ENCODE measurements at regions not wholly inside any gene's neighbourhood (a gene's known extent, or its start where the extent isn't known, plus 50 kb on each side); places are given as distances from the start of the nearest gene placed in this dataset.

- no peak for DNase-seq
Measured at GRCh38 chr1:81379430-81379829, 421.3 kb upstream of the ADGRL2 start.

- no peak for DNase-seq
Measured at GRCh38 chr1:81377406-81377805, 423.3 kb upstream of the ADGRL2 start.

- DNase-seq: no peak
Measured at GRCh38 chr1:81375884-81376548, 424.7 kb upstream of the ADGRL2 start.

DNA sequence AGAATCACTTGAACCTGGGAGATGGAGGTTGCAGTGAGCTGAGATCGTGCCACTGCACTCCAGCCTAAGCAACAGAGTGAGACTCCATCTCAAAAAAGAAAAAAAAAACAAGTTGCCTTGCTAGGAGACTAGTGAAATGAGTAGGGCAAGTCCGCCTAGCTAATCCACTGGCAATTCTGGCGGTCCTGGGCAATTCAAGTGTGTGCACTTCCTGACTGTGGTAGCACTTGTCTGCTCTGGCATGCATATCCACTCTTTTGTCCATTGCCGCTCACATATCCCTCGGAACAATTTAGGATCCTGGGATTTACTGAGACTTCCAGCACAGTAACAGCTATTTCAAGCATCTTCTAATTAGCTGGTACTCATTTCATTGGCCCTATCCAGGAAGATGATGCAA is 426.3 kb upstream of the ADGRL2 start:
- DNase-seq: no peak

DNA sequence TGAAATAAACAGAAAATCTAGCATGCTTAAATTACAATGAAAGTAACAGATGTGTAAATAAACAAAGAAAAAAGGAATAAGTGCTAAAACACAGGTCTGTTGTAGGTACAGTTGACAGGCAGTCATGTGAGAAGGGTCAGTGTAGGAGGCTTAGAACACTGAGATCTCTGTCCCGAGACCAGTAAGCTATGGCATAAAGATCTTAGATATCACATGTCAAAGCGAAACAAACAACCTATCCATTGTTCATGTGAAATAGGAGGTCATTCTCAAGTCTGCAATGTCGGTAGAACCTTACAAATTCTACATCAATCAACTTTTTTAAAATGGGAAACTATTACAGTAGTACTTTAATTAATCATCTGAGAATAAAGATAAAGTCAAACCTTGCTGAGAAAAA is 428.9 kb upstream of the ADGRL2 start:
- no peak for DNase-seq

DNA sequence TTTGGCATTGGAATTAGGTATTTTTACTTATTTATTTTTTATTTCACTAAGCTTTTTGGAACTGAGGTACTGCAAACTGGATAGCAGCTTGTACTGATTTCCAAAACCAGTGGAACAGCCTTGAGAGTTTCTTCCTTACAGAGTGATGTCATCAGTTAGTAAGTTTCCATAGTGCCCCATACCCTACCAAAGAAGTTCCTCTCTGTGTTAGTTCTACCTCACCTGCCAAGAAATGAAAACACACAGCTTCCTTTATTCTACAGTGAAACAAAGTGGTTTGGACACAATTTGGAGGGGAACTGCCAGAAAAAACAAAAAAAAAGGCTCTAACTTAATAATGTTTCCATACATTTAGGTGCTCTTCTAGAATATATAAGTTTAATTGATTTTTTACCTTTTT is 430.9 kb upstream of the ADGRL2 start:
- DNase-seq: no peak

- DNase-seq: no peak
Measured at GRCh38 chr1:81366173-81366572, 434.6 kb upstream of the ADGRL2 start.

DNA sequence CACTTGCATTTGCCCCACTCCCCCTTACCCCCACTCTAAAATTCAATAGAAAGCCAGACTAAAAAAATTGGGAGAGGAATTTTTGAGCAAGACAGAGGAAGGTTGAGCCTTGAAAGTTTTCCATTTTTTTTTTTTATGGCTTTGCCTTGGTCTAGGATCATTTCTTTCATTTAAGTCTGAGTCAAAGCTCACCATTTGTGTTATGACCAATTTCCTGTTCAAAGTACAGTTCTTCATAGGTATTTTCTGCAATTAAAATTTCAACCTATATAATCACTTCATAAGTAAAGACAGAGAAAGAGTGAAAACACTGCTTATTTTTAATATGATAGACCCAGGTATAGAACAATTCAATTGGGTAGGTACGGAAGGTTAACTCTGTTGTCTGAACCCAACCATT is 436.6 kb upstream of the ADGRL2 start:
- DNase-seq: no peak

GRCh38 chr1:81358151-81358550 is 442.6 kb upstream of the ADGRL2 start:
- DNase-seq: no peak

DNA sequence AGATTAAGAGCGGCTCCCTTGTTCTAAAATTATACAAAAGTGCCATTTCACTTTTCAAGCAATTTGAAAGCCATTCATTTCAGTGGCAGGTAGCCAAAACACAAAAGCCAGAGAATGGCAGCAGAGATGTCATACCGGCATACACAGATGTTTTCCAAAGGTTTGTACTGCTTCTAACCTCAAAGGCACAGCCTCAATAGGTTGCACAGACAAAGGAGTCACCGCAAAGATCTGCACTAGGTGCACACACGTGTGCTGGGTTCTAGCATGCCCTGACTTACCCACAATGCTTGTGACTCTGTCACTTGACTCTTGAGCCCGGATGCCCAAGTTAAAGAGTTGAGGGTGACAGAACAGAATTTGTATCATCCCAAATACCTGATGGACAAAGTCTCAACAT is 448.9 kb upstream of the ADGRL2 start:
- DNase-seq: no peak

GRCh38 chr1:81349194-81349965 is 451.4 kb upstream of the ADGRL2 start:
- DNase-seq: no peak

- no peak for DNase-seq
Measured at GRCh38 chr1:81345110-81345509, 455.6 kb upstream of the ADGRL2 start.

DNA sequence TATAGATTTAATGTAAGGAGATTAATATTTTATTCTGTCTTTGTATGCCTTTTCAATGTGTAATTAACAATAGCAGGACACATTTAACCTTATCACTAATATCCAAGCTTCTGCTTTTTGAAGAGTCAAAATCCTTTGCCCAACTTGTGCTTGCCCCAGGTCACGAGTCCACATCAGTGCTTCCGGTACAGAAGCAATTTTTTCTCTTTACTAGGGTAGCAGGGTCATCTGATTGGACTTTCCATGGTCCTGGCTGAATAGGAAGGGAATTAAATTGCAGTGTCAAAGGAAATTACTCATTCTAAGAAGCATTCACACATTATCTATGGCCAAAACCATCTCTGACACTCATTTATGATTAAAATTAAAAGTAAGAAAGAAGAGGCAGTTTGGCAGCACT is 460.5 kb upstream of the ADGRL2 start:
- DNase-seq: no peak

- DNase-seq: no peak
Measured at GRCh38 chr1:81337226-81337625, 463.5 kb upstream of the ADGRL2 start.

GRCh38 chr1:81335876-81336275 is 464.9 kb upstream of the ADGRL2 start:
- no peak for DNase-seq

DNA sequence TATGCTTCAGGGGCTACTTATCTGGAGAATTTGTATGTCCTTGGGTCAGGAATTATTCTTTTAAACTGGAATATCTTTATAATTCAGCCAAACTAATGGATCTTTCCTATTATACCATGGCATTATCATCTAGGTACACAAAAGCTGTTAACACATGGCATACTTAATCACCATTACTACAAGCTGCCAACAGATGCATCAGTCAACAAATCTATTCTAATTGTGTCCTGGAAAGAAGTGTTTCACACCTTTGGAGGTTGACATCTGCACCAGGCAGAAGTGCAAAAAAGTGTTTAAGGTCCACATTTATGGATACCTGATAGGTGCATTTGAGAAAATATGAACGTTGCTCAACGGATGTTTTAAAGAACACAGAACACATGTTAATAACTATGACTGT is 470.2 kb upstream of the ADGRL2 start:
- no peak for DNase-seq

DNA sequence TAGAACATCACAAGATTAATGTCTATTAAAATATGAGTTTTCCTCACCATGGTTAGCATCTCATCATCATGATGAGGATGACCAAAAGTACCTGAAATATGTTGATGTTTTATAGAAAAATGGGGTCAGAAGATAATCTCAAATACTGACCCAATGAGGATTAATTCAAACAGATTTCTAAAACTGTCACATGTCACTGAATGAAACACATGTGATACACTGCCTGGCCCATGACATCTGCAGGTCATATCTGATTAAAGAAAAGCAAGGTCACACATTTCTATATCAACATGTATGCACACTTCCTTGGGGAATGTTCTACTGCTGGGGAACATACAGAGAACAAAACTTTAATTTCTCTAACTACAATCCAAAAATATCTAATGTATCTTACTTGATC is 470.6 kb upstream of the ADGRL2 start:
- no peak for DNase-seq

DNA sequence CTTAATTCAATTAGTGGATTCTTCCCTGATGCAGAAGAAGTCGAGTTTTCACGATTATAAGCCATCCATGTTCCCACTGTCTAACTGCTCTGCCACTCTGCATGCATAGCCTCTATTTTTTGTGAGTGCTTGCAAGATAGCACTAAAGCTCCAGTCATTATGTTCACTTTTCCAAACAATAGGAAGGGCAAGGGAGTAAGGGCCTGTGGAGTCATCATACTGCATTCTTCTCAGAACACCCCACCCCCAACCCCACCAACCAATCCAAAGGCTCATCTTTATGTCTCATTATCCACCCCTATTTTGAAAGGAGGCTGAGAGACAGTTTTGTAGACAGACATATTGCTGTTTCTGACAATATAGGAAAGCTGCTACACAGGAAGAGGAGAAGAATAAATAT is 471.7 kb upstream of the ADGRL2 start:
- DNase-seq: no peak

DNA sequence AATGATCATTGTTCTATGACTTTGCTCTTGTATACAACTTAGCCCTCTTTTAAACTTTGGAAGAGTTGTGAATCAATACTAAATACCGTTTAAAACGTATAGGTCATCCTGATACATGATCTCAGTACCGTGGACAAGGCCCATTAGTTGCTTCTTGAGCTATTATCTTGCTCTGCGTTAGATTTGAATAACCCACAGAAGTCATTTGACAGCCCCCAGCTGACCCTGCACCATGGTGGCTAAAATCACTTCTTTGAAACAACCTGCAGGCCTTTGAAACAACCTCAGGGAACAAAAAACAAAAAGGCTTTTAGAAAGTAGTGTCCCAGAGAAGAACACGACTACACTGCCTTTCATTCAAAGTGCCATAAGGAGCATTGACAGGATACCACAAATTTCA is 473.0 kb upstream of the ADGRL2 start:
- no peak for DNase-seq

- DNase-seq: no peak
Measured at GRCh38 chr1:81327103-81327710, 473.5 kb upstream of the ADGRL2 start.

DNA sequence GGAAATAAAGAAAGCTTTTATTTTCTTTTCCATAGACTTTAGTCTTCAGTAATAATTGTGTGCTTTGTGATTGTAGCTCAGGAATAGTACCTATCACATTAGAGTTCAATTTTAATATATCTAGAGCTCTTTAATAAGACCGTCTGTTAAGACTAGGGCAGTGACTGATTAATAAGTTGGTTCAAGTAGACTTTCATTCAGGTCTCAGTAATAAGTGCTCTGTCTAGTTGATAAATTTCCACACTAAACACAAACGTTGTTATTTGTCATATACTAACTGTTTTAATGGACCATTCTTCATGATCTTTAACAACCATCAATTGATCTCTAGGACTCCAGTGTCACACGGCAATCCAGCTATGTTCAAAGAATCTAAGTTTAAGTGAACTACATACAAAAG is 474.5 kb upstream of the ADGRL2 start:
- no peak for DNase-seq

DNA sequence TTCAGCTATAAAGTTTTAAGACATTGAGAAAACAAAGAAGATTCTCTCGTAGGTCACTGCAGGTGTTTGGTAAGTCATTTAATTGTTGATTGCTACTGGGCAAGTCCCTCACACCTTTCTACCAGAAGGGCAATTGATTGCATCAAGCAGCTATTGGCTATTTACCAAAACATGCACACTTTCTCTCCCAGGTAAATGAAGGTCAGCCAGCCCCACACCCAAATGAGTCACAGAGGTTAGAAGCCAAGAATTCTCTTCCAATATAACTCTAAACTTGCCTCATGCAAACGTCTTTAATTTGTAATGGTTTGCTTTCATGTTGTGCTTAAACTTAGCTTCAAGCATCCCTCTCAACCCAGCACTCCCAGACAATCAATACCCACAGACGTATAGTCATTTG is 475.3 kb upstream of the ADGRL2 start:
- no peak for DNase-seq

DNA sequence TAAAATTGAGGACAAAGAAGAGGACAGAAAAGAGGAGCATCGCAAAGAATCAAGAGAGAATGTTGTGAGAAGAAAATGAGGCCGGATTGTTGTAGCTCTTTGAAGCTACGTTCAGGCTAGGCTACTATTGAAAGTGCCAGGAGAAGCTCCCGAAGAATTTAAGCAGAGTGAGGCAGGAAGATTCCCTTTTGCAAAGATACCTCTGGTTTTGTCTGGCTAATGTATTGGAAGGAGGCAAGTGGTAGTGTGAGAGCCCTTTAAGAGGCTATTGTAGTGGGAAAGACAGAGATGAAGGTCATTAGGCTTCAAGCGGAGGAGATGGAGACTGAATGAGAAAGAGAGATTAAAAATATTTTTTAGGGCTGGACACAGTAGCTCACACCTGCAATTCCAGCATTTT is 476.9 kb upstream of the ADGRL2 start:
- no peak for DNase-seq

GRCh38 chr1:81317191-81317590 is 483.5 kb upstream of the ADGRL2 start:
- no peak for DNase-seq
